Lung microvascular endothelial cell (primary cell): ENCODE measurements at regions not wholly inside any gene's neighbourhood (a gene's known extent, or its start where the extent isn't known, plus 50 kb on each side); places are given as distances from the start of the nearest gene placed in this dataset.

Experiments
- DNase-seq, 2 donors: peaks; one replicate each; pipeline versions ENCODE4 v3.0.0 to v3.0.0-alpha.2; 2010; ENCODE audit warnings: low read depth in 2 of 2

DNA sequence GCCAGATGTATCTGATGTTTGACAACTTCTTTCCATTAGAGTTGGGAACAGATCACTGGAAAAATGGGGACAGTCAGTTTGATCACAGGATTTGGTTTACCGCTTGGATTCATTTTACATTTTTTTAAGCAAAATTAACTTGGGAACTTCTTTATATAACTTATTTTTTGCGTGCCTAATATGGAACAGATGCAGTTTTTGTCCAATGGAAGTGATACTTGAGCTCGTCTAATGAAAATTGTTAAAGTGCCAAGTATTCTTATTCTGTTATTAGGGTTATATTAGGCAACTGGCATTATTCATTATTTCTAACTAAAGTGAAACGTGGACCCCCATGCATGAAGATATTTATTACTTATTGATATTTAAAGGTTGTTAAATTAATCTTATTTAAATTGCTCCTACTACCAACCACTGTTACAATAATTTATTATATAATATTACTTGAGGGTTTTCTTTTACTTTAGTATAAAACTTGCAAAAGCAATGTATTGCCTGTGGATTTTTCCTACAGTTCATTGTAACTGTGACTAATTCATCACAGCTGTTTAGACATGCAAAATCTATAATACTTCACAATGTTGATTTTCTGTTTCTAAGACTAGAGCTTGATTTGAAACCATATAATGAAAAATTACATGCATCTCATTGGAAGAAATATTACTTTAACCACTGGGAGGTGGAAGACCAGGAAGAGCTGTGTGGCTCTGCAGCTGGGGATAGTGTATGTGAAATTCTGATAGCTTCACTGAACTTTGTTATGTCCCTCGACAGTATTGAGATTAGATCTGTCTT, 787.3 kb upstream of the WWC1 start:
- DNase-seq = no peak

DNA sequence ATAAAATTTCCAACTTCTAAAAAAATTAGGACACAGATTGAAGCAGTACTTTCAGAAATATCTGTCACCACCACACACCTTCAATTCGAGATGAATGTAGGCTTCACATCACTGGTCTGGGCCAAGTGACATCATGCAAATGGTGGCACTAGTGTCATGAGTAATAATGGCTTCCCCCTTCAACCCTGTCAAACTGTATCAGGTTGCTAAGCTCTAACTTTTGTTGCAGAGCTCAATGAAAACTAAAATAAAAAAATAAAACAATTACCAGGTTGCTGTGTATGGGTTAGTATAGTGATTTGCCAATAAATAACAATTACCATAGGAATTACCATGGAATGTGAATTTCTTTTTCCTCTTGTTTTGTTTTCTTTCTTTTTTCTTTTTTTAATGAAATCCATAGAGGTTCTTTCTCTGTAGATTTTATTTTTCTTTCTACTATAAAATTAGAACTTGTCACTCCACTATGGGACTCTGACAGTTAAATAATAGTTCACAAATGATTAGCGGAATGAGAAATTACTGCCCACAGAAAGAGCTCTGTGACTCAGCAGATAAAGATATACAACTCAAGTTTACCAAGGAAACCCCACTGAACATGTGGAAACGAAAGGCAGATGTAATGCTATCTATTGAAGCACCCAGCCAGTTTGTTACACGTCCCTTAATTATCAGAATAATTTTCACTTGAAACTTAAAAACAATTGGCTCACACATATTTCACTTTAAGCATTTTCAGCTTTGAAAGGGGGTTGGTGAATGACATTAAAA, 783.8 kb upstream of the WWC1 start:
- DNase-seq = no peak

DNA sequence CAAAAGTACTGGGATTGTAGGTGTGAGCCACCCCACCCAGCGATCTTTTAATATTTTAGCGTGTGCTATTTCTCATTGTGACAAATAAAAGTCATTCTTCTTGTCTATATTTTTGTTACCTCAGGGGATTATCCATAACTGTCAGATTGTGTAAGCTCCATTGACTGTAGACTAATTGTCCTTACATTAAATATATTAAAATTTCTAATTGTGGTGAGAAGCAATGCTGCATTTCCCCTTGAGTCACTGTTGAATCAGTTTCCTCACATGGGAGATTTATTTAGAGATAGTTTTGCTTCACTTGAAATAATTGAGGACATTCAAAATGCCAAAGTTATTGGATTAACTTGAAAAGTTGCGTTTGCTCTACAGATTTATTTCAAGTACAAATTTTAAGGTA, 782.4 kb upstream of the WWC1 start:
- no peak for DNase-seq

DNA sequence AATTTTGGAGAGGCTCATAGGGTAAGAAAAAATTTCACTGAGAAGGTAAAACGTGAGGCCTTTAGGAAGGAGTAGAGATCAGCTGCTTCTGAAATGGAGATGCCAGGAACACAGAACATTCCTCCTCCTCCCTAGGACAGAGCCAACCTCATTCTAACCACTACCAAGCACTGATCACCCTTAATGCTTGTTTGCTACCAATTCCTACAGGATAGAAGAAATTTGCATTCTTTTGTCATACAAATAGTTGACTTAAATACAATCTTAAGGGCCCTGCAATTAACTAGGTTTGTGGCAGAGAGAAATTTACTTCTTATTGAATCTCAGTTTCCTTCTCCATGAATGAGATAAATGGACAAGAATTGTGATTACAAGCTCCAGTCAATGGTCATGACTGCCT, 780.2 kb upstream of the WWC1 start:
- no peak for DNase-seq

DNA sequence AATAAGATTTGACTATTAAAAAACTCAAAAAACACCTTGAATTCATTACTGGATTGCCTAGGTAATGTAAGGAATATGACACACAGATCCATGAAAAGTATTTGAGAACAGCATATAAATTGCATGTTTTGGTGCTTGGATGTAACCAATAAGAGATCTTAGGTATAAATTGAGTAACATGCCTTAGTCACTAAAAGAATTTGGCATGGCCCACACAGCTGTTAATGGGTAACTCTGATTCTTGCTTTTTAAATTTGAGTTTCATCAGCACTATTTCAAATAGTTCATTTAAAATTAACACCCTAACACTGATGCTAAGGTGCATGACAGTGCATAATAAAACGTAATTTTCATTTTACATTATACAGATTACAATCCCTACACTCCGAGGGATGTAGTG, 779.3 kb upstream of the WWC1 start:
- no peak for DNase-seq

DNA sequence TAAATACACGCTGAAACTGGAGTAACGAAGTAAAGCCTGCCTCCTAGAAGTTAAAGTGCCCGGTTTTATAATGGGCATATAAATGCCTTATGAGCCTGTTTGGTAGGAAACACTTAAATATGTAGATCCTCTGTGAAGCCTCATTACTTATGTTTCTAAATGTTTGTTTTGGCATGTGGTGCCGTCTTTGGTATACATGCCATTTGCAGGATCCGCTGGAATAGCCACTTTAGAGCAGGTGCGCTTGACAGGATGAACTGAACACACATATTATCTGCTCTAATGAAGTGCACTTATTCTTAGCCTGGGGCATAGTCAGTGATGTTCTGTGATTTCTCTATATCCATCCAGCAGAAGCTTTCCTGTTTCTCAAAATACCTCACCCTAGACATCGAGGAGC, 778.1 kb upstream of the WWC1 start:
- DNase-seq = no peak

DNA sequence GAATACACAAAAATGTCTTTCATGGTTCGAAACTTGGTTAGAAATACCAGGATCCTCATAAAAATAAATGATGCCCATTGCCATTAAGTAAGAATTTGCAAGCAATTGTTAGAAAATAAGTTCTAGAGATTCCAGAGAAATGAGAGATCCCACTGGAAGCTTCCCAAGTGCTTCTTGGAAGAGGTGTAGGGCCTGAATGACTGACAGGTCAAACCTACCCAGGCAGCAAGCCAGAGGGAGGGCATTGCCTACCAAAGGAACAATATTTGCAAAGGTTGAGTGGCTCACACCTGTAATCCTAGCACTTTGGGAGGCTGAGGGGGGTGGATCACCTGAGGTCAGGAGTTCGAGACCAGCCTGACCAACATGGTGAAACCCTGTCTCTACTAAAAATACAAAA, 777.0 kb upstream of the WWC1 start:
- no peak for DNase-seq

DNA sequence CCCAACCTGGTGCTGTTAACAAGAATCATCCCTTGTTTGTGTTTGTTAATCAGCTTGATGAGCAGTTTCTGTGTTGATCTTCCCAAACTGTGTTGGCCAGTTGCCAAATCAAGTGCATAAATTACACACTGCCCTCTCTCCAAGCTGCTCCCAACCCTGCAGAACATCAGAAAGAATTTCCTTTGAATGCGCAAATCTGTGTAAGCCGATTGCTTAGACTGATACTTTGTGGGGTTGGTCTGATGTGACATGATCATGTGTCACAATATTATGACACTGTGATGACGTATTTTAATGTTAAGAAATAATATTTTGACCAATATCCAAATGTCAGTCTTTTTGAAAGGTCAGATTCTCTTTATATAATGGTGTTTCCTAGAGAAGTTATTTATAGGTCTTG, 766.4 kb upstream of the WWC1 start:
- no peak for DNase-seq

DNA sequence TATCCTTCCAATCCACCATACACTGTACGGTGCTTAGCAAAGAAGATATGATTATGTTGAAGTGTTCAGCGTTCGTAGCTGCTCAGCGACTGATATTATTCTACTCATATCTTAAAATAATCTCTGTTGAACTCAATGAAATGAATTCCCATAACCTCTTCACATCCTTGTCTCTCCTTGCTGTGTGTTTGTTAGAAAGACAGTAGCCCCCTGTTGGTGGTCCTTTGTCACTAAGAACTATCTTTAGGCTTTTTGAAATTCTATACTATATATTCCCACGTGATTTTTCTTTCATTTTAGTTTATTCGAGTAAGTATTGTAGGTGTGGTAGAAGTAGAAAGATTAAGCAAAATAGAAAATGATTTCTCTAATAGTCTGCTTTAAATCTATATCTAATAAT, 762.8 kb upstream of the WWC1 start:
- DNase-seq = no peak

DNA sequence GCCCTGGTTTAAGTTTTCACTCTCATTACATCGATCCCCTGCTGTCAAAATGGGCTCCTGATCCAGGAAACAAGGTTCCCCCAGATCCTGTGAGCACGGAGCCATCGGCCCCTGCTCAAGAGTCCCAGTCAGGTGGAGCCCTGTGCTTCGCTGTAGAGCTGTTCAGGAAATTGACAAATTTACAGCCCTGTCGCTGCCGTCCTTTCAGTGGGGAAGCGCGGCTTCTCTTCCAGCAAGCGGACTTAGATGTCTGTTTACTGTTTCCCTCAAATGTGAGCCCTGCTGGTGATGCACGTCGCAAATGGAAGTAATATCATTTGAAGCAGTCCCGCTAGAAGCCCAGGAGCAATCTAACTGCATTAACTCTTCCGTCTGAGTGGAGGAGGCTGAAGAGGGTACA, 760.9 kb upstream of the WWC1 start:
- no peak for DNase-seq

DNA sequence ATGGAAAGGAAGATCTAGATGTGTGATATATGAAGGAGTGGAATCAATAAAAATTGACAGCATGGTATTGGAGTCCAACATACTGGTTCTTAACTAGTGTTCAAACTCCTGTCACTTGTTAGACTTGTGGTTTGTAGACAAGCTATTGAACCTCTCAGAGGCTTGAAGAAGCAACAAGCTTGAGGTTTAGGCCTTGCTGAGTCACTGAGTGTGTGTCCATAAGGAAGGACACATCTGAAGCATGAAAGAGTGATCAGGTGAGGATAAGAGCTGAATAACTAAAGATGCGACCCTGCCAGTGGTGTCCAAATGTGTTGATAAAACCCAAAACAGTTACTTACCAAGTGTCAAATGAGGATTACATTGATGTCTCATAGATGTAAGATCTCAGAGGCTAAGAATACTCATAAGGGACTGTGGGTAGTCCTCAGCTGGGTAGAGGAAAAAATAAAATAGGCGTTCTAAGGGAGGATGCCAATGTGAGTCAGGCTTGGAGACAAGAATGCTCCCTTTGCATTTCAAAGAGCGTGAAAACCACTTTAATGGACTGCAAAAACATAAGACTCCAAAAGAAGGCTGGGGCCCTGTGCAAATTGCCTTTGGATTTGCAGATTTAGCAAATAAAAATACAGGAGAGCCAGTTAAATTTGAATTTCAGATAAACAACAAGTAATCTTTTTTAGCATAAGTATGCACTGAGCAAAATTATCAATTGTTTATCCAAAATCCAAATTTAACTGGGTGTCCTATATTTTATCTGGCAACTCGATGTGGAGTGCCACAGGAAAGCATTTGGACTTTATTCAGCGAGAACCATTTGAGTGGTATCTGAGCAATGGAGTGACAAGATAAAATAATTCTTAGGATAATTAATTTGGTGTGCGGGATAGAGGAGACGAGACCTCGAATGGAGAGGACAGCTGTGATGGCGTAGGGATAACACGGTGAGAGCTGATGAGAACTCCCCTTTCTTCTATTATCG, 757.3 kb upstream of the WWC1 start:
- no peak for DNase-seq

DNA sequence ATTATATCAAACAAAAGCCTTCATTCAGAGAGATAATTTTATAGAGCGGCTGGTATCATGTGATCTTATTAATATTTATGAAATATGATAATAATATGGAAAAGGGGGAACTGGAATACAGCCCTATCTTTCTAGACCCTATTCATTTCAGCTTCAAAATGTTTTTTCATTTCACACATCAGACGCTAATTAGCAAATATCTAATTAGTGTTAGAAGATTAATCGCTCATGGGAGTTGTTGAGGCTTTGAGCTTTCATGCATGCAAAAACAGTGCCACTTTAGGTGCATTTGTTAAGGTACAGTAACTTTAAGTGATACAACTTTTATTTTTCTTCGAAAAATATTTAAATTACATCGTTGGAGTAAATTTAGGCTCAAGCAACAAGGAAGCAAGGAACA, 751.7 kb upstream of the WWC1 start:
- DNase-seq = no peak

DNA sequence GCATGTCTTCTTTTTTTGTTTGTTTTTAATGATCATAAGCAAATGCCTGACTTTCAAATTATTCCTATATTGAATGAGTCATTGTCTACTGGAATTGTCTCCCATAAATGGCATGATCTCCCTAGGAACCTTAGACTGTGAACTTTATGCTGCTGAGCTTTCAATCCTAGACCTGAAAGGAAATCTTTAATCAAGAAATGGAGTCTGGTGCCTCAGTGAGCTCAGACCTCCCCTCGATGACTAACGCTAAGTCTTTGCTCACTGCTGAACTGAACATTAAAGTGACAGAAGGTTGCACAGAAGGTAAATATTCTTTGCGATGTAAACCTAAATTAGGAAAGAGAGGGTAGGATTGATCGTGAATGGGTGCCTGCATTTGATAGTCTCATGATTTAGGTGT, 745.2 kb upstream of the WWC1 start:
- DNase-seq = no peak

DNA sequence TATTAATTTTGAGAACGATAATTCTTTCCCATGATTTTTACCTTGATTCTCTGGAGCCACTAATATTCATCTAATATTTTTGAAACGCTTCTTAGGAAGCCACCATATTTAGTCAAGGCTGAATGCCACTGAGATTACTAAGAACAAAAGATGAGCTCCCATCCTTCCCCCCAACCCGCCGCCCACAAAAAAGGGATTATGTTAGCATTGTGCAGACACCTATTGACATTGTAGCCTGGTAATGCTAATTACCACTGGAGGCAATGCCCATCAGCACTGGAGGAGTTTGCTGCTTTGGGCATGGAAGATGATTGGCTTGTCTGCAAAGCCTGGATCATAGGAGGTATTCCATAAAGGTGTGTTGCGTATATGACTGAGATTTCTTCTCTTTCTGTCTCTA, 739.1 kb upstream of the WWC1 start:
- no peak for DNase-seq

DNA sequence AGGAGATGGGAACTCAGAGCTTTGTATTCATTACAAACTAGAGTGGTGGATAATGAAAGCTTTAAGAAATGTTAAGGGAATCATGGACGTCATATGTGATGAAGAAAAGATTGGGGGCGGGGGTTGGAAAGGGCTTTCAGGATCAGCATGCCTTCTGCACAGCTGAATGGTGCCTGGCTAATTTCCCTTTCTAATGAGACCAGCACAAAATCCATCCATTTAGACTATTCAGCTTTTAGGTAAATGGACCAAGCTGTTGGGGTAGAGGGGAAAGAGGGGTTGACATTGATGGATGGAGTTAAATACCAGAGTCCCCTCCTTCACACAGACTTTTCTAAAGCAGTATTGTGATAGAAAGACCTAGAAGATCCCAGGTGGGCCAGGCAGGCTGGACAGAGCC, 737.9 kb upstream of the WWC1 start:
- DNase-seq = no peak

DNA sequence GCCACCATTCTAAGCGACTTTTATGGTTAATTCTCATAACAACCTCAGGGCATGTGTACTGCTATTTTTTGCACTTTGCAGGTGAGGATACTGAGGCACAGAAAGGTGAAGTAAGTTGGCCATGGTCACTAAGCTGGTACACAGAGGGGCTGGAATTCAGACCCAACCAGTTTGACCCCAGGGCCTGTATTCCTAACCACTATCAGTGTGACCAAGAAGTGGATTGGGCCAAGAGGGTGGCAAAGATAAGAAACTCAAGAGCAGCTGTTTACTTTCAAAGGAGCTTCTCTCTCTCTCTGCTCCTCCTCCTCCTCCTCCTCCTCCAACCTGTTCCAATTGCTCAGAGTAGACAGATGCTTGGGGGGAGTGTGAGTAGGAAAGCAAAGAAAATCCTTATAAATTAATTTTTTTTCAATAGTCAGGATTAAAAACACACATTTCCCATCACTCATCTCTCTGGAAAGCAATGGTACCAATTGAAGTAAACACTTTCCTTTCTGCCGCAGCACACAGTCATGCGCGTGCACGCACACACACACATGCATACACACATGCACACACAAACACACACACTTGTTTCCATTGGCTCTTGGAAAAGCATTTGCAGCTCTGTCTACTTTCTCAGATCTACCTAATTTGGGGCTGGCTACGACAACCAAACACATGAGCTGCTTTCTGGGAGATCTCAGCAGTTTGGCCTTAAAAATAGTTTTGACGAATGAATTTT, 736.7 kb upstream of the WWC1 start:
- no peak for DNase-seq

DNA sequence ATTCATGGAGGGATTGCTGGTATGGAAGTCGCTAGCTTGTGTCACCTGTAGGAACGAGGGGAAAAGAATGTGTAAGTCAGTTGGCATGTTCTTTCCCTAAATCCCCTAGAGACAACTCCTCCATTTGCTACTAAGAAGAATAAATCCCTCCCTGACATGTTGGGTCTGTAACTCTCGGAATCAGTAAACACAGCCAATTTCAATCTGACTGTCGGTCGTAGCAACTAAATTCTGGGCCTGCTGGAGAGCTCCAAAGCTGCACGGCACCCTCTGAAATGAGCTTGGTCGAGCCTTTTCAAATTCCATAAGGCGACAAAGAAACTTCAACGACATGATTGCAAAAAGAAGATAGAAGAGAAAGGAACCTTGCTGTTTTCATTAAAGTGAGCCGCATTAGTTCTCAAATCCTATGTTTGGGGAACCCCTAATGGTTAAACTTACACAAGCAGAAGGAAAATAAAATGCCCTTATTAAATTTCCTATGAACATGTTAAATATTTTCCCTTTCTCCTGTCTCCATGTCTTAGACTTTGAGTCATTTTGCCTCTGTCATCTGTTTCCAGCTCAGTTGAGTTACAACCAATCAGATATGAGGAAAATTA, 735.8 kb upstream of the WWC1 start:
- no peak for DNase-seq

DNA sequence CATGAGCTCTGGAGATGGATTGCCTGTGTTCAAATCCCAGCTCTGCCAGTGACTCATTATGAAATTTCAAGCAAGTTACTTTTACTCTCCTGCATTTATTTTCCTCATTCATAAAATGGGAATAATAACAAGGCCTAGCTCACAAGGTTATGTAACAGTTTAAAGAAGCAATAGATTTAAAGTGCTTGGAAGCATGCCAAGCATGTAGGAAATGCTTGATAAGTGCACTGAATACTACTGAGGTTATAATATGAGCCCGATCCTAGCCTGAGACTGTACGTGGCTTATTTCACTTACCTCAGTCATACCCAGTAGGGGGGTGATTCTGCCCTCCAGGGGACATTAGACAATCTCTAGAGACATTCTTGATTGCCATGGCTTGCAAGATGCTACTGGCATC, 734.1 kb upstream of the WWC1 start:
- DNase-seq = no peak

DNA sequence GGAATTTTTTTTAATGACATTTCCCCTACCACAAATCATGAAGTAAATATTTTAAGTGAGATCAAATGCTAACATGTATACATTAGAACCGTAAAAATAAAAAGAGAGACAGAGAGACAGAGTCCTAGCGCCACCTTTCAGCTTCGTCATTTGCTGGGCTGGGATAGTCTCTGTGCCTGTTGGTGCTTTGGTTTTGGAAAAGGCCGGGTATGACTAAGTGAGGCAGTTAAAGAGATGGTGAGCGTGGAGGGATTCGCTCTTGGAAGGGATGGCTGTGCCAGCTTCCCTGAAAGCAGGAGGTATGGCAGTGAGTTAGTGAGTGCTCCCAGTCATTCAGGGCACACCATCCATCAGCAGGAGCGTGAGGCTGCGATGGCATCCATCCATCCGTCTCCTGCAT, 729.6 kb upstream of the WWC1 start:
- DNase-seq = no peak

DNA sequence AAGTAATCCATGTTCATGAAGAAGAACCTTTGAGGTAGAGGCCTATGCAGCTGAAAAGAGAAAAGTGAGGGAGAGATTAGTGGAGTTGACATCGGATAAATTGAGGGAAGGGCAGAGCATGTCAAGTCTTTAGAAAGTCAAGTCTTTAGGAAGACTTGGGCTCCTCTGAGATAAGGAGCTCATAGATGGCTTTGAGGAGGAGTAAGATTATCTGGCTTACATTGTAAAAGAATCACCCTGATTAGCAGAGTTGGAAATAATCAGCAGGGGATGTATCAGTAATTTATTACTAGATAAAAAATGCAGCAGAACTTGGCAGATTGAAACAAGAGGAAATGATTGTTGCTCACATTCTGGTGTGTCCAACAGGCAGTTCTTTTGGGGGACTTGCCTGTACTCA, 727.2 kb upstream of the WWC1 start:
- no peak for DNase-seq
